HepG2 (cell line): ENCODE measurements at regions not wholly inside any gene's neighbourhood (a gene's known extent, or its start where the extent isn't known, plus 50 kb on each side); places are given as distances from the start of the nearest gene placed in this dataset.

ENCODE experiments used
- ATAC-seq: fragments of 200-7000 bp; cut with Tn5 transposase; 3 replicates; pipeline ENCODE4 v1.9.1; 2020; ENCODE audit warnings: mild to moderate bottlenecking, moderate library complexity
- BruUV-seq: library from RNA; stranded (reverse); fragments of 400-500 nt; replicated peaks from 2 replicates; lab custom pipeline; 2021; lab: Mats Ljungman, UMichigan
- CTCF ChIA-PET: fragments of 300-600 bp; formaldehyde crosslinking; extraction: SDS; loops from one replicate; lab custom pipeline; 2021; ENCODE audit warnings: low total read pairs, inconsistent platforms, low intra/inter-chr PET ratio; lab: Yijun Ruan, JAX
- POLR2A ChIA-PET: fragments of 350-600 bp; sonication (Branson Sonifier 250); formaldehyde crosslinking; loops from one replicate; lab custom pipeline; 2020; ENCODE audit warnings: antibody characterized with exemption, inconsistent platforms; lab: Yijun Ruan, JAX
- DNase-seq: peaks from one replicate; pipeline ENCODE4 v3.0.0-alpha.2; 2015; ENCODE audit warnings: low spot score
- FAIRE-seq: peaks from 3 replicates; lab custom pipeline; 2011; peaks lifted over from hg19 to GRCh38; lab: Jason Lieb, UNC
- H2AFZ ChIP-seq: one replicate; pipeline ENCODE4 v1.6.1; 2011; ENCODE audit warnings: low read length, inconsistent platforms
- H3K27ac ChIP-seq: fragments of 300-600 bp; 3 replicates; pipeline ENCODE4 v1.8.0; 2011; ENCODE audit warnings: mixed run types, mild to moderate bottlenecking, mixed read lengths, low read length, inconsistent platforms; ENCODE audit not compliant: insufficient read depth; ENCODE audit errors: extremely low read length
- H3K27me3 ChIP-seq, 2 experiments: fragments of 200-600 bp in 1 of 2; 2 replicates in 1 of 2; 3 replicates in 1 of 2; pipeline versions ENCODE4 v1.6.0 to v1.8.0; 2011; ENCODE audit warnings: low read length in 2 of 2, mild to moderate bottlenecking in 2 of 2, moderate library complexity in 2 of 2, inconsistent platforms in 1 of 2; ENCODE audit not compliant: insufficient read depth in 2 of 2, control insufficient read depth in 1 of 2
- H3K36me3 ChIP-seq, 2 experiments: fragments of 200-600 bp in 1 of 2; replicated peaks in 1 of 2; 2 replicates in 1 of 2; 3 replicates in 1 of 2; pipeline versions ENCODE4 v1.5.1 to v1.8.0; 2011; ENCODE audit warnings: low read length in 2 of 2, inconsistent platforms in 1 of 2; ENCODE audit not compliant: insufficient read depth in 2 of 2, control insufficient read depth in 1 of 2
- H3K4me1 ChIP-seq: 2 replicates; pipeline ENCODE4 v1.5.1; 2012; ENCODE audit warnings: low read length, inconsistent platforms; ENCODE audit not compliant: insufficient read depth
- H3K4me2 ChIP-seq: 2 replicates; pipeline ENCODE4 v1.6.0; 2011; ENCODE audit warnings: low read depth, low read length, inconsistent platforms
- H3K4me3 ChIP-seq, 3 experiments: fragments of 200-600 bp in 1 of 3; sonication (generic), shearing (Covaris generic) in 1 of 3; replicated peaks in 1 of 3; 2 replicates each; pipeline ENCODE4 v1.5.1; 2011 to 2016; ENCODE audit warnings: low read length in 3 of 3, inconsistent platforms in 2 of 3, low read depth in 2 of 3, mild to moderate bottlenecking in 2 of 3, control low read depth in 1 of 3, mixed read lengths in 1 of 3; ENCODE audit not compliant: insufficient read depth in 1 of 3
- H3K79me2 ChIP-seq: one replicate; pipeline ENCODE4 v1.6.1; 2011; ENCODE audit warnings: low read length, inconsistent platforms; ENCODE audit not compliant: insufficient read depth
- H3K9ac ChIP-seq: 2 replicates; pipeline ENCODE4 v1.6.0; 2011; ENCODE audit warnings: mild to moderate bottlenecking, low read depth, low read length, inconsistent platforms; ENCODE audit not compliant: insufficient read depth
- H3K9me3 ChIP-seq: 2 replicates; pipeline ENCODE4 v1.5.1; 2012; ENCODE audit warnings: mild to moderate bottlenecking, low read length
- H4K20me1 ChIP-seq: 2 replicates; pipeline ENCODE4 v1.6.0; 2011; ENCODE audit warnings: inconsistent platforms, mild to moderate bottlenecking, low read length, moderate library complexity; ENCODE audit not compliant: insufficient read depth
- ATF1 ChIP-seq: IDR thresholded peaks from 2 replicates; pipeline ENCODE4 v1.6.1; 2016; ENCODE audit warnings: mild to moderate bottlenecking, control low read depth
- MBD4 ChIP-seq: IDR thresholded peaks from 2 replicates; pipeline ENCODE4 v1.6.1; 2012; ENCODE audit warnings: low read length, inconsistent platforms, borderline replicate concordance
- STAT5B ChIP-seq: sonication (generic); formaldehyde crosslinking; IDR thresholded peaks from 2 replicates; pipeline ENCODE4 v1.4.0; 2020; ENCODE audit warnings: missing genetic modification reagents
- U2AF1 ChIP-seq: fragments of 200-400 bp; formaldehyde crosslinking; optimal IDR thresholded peaks from 2 replicates; pipeline ENCODE3; 2017; ENCODE audit warnings: mild to moderate bottlenecking, low read depth, low read length
- ZNF264 ChIP-seq: sonication (generic); formaldehyde crosslinking; IDR thresholded peaks from 2 replicates; pipeline ENCODE4 v1.4.0; 2020; ENCODE audit warnings: missing genetic modification reagents
- ZNF724P ChIP-seq: sonication (generic); formaldehyde crosslinking; IDR thresholded peaks from 2 replicates; pipeline ENCODE4 v1.8.0; 2022; ENCODE audit warnings: missing genetic modification reagents, borderline replicate concordance
- ZNF781 ChIP-seq: sonication (generic); formaldehyde crosslinking; IDR thresholded peaks from 2 replicates; pipeline ENCODE4 v1.5.1; 2020; ENCODE audit warnings: borderline replicate concordance, mild to moderate bottlenecking, missing genetic modification reagents; ENCODE audit errors: not compliant biosample characterization
- ZNF792 ChIP-seq: IDR thresholded peaks from 2 replicates; pipeline ENCODE4 v1.6.1; 2016
- WGBS: methylation state at CpG from one replicate; pipeline ENCODE4 v1.1.6; 2017; ENCODE audit warnings: low lambda C conversion rate; 5-methylcytosine and 5-hydroxymethylcytosine counted together
- in situ Hi-C: cut with HindIII; loops from 2 replicates; pipeline ENCODE4 v1.10.0; 2017; ENCODE audit warnings: low pct_unique_long_range_greater_than_20kb; ENCODE audit not compliant: extremely low pct_ligation_motif_present
- intact Hi-C: fragments of 100-400 bp; cut with micrococcal nuclease; formaldehyde crosslinking; loops from one replicate; pipeline ENCODE4 v1.10.0; 2022; ENCODE audit not compliant: unreplicated experiment

GRCh38 chr4:189021831-189022230, 882.6 kb downstream of the TRIML1 start (continued):
- TF ChIP-seq STAT5B = no peak

GRCh38 chr4:189022440-189023035, 883.3 kb downstream of the TRIML1 start:
- no peak for DNase-seq
- in situ Hi-C loops (no loop called here), intact Hi-C loops (no loop called here)
- WGBS = 0% methylated on average over 4 of the region's 4 CpGs
- H4K20me1 ChIP-seq = no peaks in the 10 kb centered on the region
- H3K9me3 ChIP-seq = no peaks in the 10 kb centered on the region
- no peak for FAIRE-seq
- CTCF ChIA-PET = no interaction called here
- no peak overlapping the region for H3K4me3 ChIP-seq
- H2AFZ ChIP-seq = no peak overlapping the region
- ATAC-seq = no peak
- no peak overlapping the region for H3K9ac ChIP-seq
- no peak for TF ChIP-seq ZNF781
- TF ChIP-seq U2AF1 = no peak
- TF ChIP-seq ATF1 (CRISPR knock-in tag) = no peak
- BruUV-seq = no TSS peak
- no peak overlapping the region for H3K27ac ChIP-seq
- H3K79me2 ChIP-seq = no peaks in the 10 kb centered on the region
- no peaks in the 10 kb centered on the region for H3K4me1 ChIP-seq
- POLR2A ChIA-PET = no interaction called here
- H3K36me3 ChIP-seq = no peaks in the 10 kb centered on the region
- no peak overlapping the region for H3K4me2 ChIP-seq
- no peaks in the 10 kb centered on the region for H3K27me3 ChIP-seq

GRCh38 chr4:189029976-189030504, 890.8 kb downstream of the TRIML1 start:
- Histone ChIP-seq H3K27me3 (no peaks in the 10 kb centered on the region), H3K4me2 (no peak overlapping the region), H3K27ac (no peak overlapping the region), H3K4me1 (no peaks in the 10 kb centered on the region), H3K36me3 (no peaks in the 10 kb centered on the region), H3K4me3 (no peak overlapping the region), H3K9me3 (no peaks in the 10 kb centered on the region), H3K79me2 (no peaks in the 10 kb centered on the region), H2AFZ (no peak overlapping the region), H3K9ac (no peak overlapping the region), H4K20me1 (no peaks in the 10 kb centered on the region)
- FAIRE-seq (no peak), DNase-seq (no peak), ATAC-seq (no peak)
- BruUV-seq = no TSS peak
- WGBS = 32% methylated on average over 9 of the region's 9 CpGs
- TF ChIP-seq ZNF724P (CRISPR knock-in tag) (no peak), ZNF792 (CRISPR knock-in tag) (no peak), MBD4 (no peak), ZNF264 (CRISPR knock-in tag) (no peak)
- in situ Hi-C loops (no loop called here), intact Hi-C loops (no loop called here)
- POLR2A ChIA-PET = no interaction called here
- CTCF ChIA-PET = no interaction called here
